H1 (cell line): ENCODE measurements at regions not wholly inside any gene's neighbourhood (a gene's known extent, or its start where the extent isn't known, plus 50 kb on each side); places are given as distances from the start of the nearest gene placed in this dataset.

Experiments
- CTCF ChIA-PET: fragments of 300-600 bp; sonication (Branson Sonifier 250); formaldehyde crosslinking; loops from one replicate; lab custom pipeline; 2021; ENCODE audit not compliant: partially characterized antibody; lab: Charles Lee
- POLR2A ChIA-PET: fragments of 300-600 bp; sonication (Branson Sonifier 250); formaldehyde crosslinking; loops from one replicate; lab custom pipeline; 2021; ENCODE audit warnings: inconsistent platforms; ENCODE audit not compliant: partially characterized antibody; lab: Charles Lee
- DNase-seq, 2 experiments: peaks; one replicate each; pipeline versions ENCODE4 v3.0.0 to v3.0.0-alpha.2; 2010 to 2022; ENCODE audit warnings: low spot score in 2 of 2, low read depth in 1 of 2, mixed read lengths in 1 of 2
- FAIRE-seq: peaks from 2 replicates; lab custom pipeline; 2011; peaks lifted over from hg19 to GRCh38; lab: Jason Lieb, UNC
- H2AFZ ChIP-seq: 2 replicates; pipeline ENCODE4 v1.8.1; 2012; ENCODE audit warnings: low read length, inconsistent platforms
- H2AK5ac ChIP-seq: 2 replicates; pipeline ENCODE4 v1.6.1; 2013; ENCODE audit warnings: low read depth, low read length
- H2BK120ac ChIP-seq: replicated peaks from 2 replicates; pipeline ENCODE3; 2013; ENCODE audit warnings: low read depth, low read length, inconsistent platforms
- H2BK12ac ChIP-seq: 2 replicates; pipeline ENCODE4 v1.6.1; 2013; ENCODE audit warnings: low read depth, low read length
- H2BK15ac ChIP-seq: 2 replicates; pipeline ENCODE4 v1.6.1; 2013; ENCODE audit warnings: low read length
- H2BK20ac ChIP-seq: 2 replicates; pipeline ENCODE4 v1.6.1; 2013; ENCODE audit warnings: low read length
- H2BK5ac ChIP-seq: 2 replicates; pipeline ENCODE4 v1.6.1; 2013; ENCODE audit warnings: low read depth, low read length
- H3K14ac ChIP-seq: 2 replicates; pipeline ENCODE4 v1.6.1; 2013; ENCODE audit warnings: inconsistent platforms; ENCODE audit not compliant: insufficient read length
- H3K18ac ChIP-seq: 2 replicates; pipeline ENCODE4 v1.6.1; 2013; ENCODE audit warnings: low read length; ENCODE audit errors: extremely low read depth
- H3K23ac ChIP-seq: 2 replicates; pipeline ENCODE4 v1.6.1; 2013; ENCODE audit warnings: inconsistent platforms; ENCODE audit not compliant: insufficient read length
- H3K23me2 ChIP-seq: 2 replicates; pipeline ENCODE4 v1.6.1; 2013; ENCODE audit warnings: low read depth, low read length
- H3K27ac ChIP-seq: 2 replicates; pipeline ENCODE4 v1.6.1; 2011; ENCODE audit warnings: low read depth, low read length, inconsistent platforms
- H3K27me3 ChIP-seq, 4 experiments: replicated peaks in 1 of 4; 1 replicate in 1 of 4; 2 replicates in 3 of 4; pipeline versions ENCODE4 v1.6.1 to v1.8.1; 2011 to 2013; ENCODE audit warnings: low read length in 3 of 4, mild to moderate bottlenecking in 3 of 4, inconsistent platforms in 2 of 4, mixed read lengths in 2 of 4, moderate library complexity in 1 of 4; ENCODE audit not compliant: control insufficient read depth in 3 of 4, insufficient read depth in 3 of 4; ENCODE audit errors: extremely low read depth in 1 of 4
- H3K36me3 ChIP-seq, 4 experiments: 2 replicates each; pipeline versions ENCODE4 v1.6.1 to v1.8.1; 2011 to 2013; ENCODE audit warnings: mild to moderate bottlenecking in 4 of 4, low read length in 3 of 4, moderate library complexity in 2 of 4, control low read depth in 1 of 4, inconsistent platforms in 1 of 4; ENCODE audit not compliant: insufficient read depth in 4 of 4, control insufficient read depth in 2 of 4
- H3K4ac ChIP-seq: replicated peaks from 2 replicates; pipeline ENCODE3; 2013; ENCODE audit warnings: low read length, low read depth, mixed read lengths, inconsistent platforms; ENCODE audit not compliant: insufficient read length
- H3K4me1 ChIP-seq, 4 experiments: replicated peaks in 1 of 4; 1 replicate in 1 of 4; 2 replicates in 3 of 4; pipeline versions ENCODE4 v1.6.1 to v1.8.1; 2011 to 2013; ENCODE audit warnings: low read length in 3 of 4, inconsistent platforms in 2 of 4, mixed read lengths in 1 of 4; ENCODE audit not compliant: insufficient read depth in 4 of 4, control insufficient read depth in 3 of 4
- H3K4me2 ChIP-seq, 2 experiments: 2 replicates each; pipeline versions ENCODE4 v1.6.1 to v1.8.1; 2011 to 2013; ENCODE audit warnings: low read depth in 2 of 2, low read length in 2 of 2, control low read depth in 1 of 2, inconsistent platforms in 1 of 2, mild to moderate bottlenecking in 1 of 2; ENCODE audit not compliant: insufficient read depth in 1 of 2
- H3K4me3 ChIP-seq, 4 experiments: fragments of 200-600, 300-600 bp in 1 of 4; sonication (generic), shearing (Covaris generic), sonication (Bioruptor Twin) in 1 of 4; 2 replicates each; pipeline versions ENCODE4 v1.5.1 to v1.8.1; 2011 to 2016; ENCODE audit warnings: low read length in 4 of 4, low read depth in 3 of 4, control low read depth in 2 of 4, inconsistent platforms in 2 of 4, mild to moderate bottlenecking in 2 of 4, mixed read lengths in 1 of 4, moderate library complexity in 1 of 4; ENCODE audit not compliant: insufficient read depth in 2 of 4; ENCODE audit errors: extremely low read depth in 1 of 4
- H3K56ac ChIP-seq: replicated peaks from 2 replicates; pipeline ENCODE3; 2013; ENCODE audit warnings: low read depth, mild to moderate bottlenecking, mixed read lengths, low read length, inconsistent platforms; ENCODE audit not compliant: insufficient read length
- H3K79me1 ChIP-seq: 2 replicates; pipeline ENCODE4 v1.6.1; 2013; ENCODE audit warnings: low read depth, low read length, control low read depth
- H3K79me2 ChIP-seq, 2 experiments: 2 replicates each; pipeline versions ENCODE4 v1.6.1 to v1.8.1; 2012 to 2013; ENCODE audit warnings: low read length in 2 of 2, mild to moderate bottlenecking in 2 of 2, inconsistent platforms in 1 of 2; ENCODE audit not compliant: insufficient read depth in 2 of 2, control insufficient read depth in 1 of 2
- H3K9ac ChIP-seq, 4 experiments: replicated peaks in 1 of 4; 1 replicate in 1 of 4; 2 replicates in 3 of 4; pipeline versions ENCODE4 v1.6.1 to v1.8.1; 2011 to 2013; ENCODE audit warnings: low read depth in 3 of 4, low read length in 3 of 4, control low read depth in 2 of 4, mild to moderate bottlenecking in 2 of 4, moderate library complexity in 2 of 4, inconsistent platforms in 1 of 4; ENCODE audit errors: extremely low read depth in 1 of 4
- H3K9me3 ChIP-seq, 2 experiments: 2 replicates each; pipeline versions ENCODE4 v1.6.1 to v1.8.1; 2012 to 2013; ENCODE audit warnings: mild to moderate bottlenecking in 2 of 2, moderate library complexity in 2 of 2, control low read depth in 1 of 2, inconsistent platforms in 1 of 2, low read depth in 1 of 2, low read length in 1 of 2, mixed read lengths in 1 of 2; ENCODE audit not compliant: insufficient read depth in 2 of 2
- H4K20me1 ChIP-seq, 2 experiments: replicated peaks in 1 of 2; 2 replicates each; pipeline versions ENCODE3 to v1.8.1; 2011 to 2013; ENCODE audit warnings: inconsistent platforms in 2 of 2, low read length in 2 of 2, mild to moderate bottlenecking in 1 of 2; ENCODE audit not compliant: insufficient read depth in 2 of 2, control insufficient read depth in 1 of 2
- H4K5ac ChIP-seq: 2 replicates; pipeline ENCODE4 v1.6.1; 2013; ENCODE audit warnings: low read length, low read depth, mixed read lengths, inconsistent platforms; ENCODE audit not compliant: insufficient read length
- H4K8ac ChIP-seq: 2 replicates; pipeline ENCODE4 v1.8.0; 2013; ENCODE audit warnings: mild to moderate bottlenecking, moderate library complexity, low read length, inconsistent platforms; ENCODE audit not compliant: insufficient read depth; ENCODE audit errors: extremely low read depth
- H4K91ac ChIP-seq: replicated peaks from 2 replicates; pipeline ENCODE3; 2013; ENCODE audit warnings: low read length, mixed read lengths, inconsistent platforms; ENCODE audit not compliant: insufficient read length
- EP300 ChIP-seq, 2 experiments: IDR thresholded peaks; 1 replicate in 1 of 2; 2 replicates in 1 of 2; pipeline ENCODE4 v1.6.1; 2011 to 2012; ENCODE audit warnings: low read depth in 2 of 2, low read length in 2 of 2, mild to moderate bottlenecking in 2 of 2, borderline replicate concordance in 1 of 2, inconsistent platforms in 1 of 2, moderate library complexity in 1 of 2
- MAX ChIP-seq: IDR thresholded peaks from 2 replicates; pipeline ENCODE4 v1.6.1; 2012; ENCODE audit warnings: inconsistent platforms
- SRF ChIP-seq: IDR thresholded peaks from 2 replicates; pipeline ENCODE4 v1.6.1; 2011; ENCODE audit warnings: mild to moderate bottlenecking, low read depth, low read length, moderate library complexity
- WGBS, 2 experiments: shearing (Covaris generic) in 1 of 2; methylation state at CpG; one replicate each; pipeline versions ENCODE4 v1.1.6 to v1.1.7; 2013 to 2015; ENCODE audit warnings: low lambda C conversion rate in 2 of 2, mixed read lengths in 2 of 2, inconsistent platforms in 1 of 2, low coverage in 1 of 2, missing lambda C conversion rate in 1 of 2; ENCODE audit not compliant: insufficient replicate concordance in 2 of 2, insufficient coverage in 1 of 2, insufficient read length in 1 of 2; ENCODE audit errors: extremely low coverage in 1 of 2, missing lambda C conversion rate in 1 of 2; 5-methylcytosine and 5-hydroxymethylcytosine counted together

- ChIA-PET CTCF (no interaction called here), POLR2A (no interaction called here)
- DNase-seq (no peak), FAIRE-seq (no peak)
- Histone ChIP-seq H3K14ac (no peak overlapping the region), H3K56ac (peak overlapping the region; percentile 67), H2AK5ac (no peak overlapping the region), H3K79me1 (no peaks in the 10 kb centered on the region), H4K5ac (no peak overlapping the region), H4K20me1 (no peaks in the 10 kb centered on the region), H3K9me3 (peaks cover 4 to 12% of the 10 kb centered on the region in 2 experiments; a peak in 2 of 4 replicates), H3K23ac (no peak overlapping the region), H3K4me1 (no peaks in the 10 kb centered on the region), H2BK12ac (no peak overlapping the region), H2AFZ (no peak overlapping the region), H4K91ac (no peak overlapping the region), H2BK5ac (no peak overlapping the region), H3K18ac (no peak overlapping the region), H3K27ac (no peak overlapping the region), H3K23me2 (no peaks in the 10 kb centered on the region), H3K4me3 (no peak overlapping the region), H2BK120ac (no peak overlapping the region), H3K9ac (no peak overlapping the region), H3K27me3 (no peaks in the 10 kb centered on the region), H3K79me2 (no peaks in the 10 kb centered on the region), H3K4me2 (no peak overlapping the region), H2BK15ac (no peak overlapping the region), H3K36me3 (peaks cover 0 to 6% (median 0%) of the 10 kb centered on the region in 4 experiments; a peak in 1 of 8 replicates), H4K8ac (no peak overlapping the region), H2BK20ac (no peak overlapping the region), H3K4ac (no peak overlapping the region)
- WGBS, 2 experiments: 100% methylated on average over 1 of the region's 1 CpG; no CpG with 5 or more reads in 1 of the 2 experiments
- TF ChIP-seq EP300 (IDR thresholded peaks at IDR 0.05; ENCODE audit: borderline replicate concordance in 1 of 2, low read depth in 2 of 2, low read length in 2 of 2): no peak
- TF ChIP-seq SRF: no peak
- no peak for TF ChIP-seq MAX
These were observed 422.0 kb downstream of the CDC14C start for GRCh38 chr7:49346195-49346899.
